ENCODE measurements at regions not wholly inside any gene's neighbourhood (a gene's known extent, or its start where the extent isn't known, plus 50 kb on each side); places are given as distances from the start of the nearest gene placed in this dataset.

DNA sequence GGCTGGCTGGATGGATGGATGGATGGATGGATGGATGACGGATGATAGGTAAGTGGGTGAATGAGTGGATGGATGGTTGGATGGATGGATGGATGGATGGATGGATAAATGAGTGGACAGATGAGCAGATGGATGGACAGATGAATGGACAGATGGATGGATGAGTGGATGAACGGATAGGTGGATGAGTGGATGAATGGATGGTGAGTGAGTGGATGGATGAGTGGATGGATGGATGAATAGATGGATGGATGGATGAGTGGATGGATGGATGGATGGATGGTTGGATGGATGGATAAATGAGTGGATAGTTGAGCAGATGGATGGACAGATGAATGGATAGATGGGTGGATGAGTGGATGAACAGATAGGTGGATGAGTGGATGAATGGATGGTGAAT is 340.7 kb upstream of the AUTS2 start:
- TF ChIP-seq, protein P1, sequence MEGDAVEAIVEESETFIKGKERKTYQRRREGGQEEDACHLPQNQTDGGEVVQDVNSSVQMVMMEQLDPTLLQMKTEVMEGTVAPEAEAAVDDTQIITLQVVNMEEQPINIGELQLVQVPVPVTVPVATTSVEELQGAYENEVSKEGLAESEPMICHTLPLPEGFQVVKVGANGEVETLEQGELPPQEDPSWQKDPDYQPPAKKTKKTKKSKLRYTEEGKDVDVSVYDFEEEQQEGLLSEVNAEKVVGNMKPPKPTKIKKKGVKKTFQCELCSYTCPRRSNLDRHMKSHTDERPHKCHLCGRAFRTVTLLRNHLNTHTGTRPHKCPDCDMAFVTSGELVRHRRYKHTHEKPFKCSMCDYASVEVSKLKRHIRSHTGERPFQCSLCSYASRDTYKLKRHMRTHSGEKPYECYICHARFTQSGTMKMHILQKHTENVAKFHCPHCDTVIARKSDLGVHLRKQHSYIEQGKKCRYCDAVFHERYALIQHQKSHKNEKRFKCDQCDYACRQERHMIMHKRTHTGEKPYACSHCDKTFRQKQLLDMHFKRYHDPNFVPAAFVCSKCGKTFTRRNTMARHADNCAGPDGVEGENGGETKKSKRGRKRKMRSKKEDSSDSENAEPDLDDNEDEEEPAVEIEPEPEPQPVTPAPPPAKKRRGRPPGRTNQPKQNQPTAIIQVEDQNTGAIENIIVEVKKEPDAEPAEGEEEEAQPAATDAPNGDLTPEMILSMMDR (conservative IDR thresholded peaks at IDR 0.05; ENCODE audit: low read length) = no peak
- TF ChIP-seq EZH2phosphoT487 (IDR thresholded peaks at IDR 0.05; ENCODE audit: borderline replicate concordance) = no peak
